ENCODE measurements at regions not wholly inside any gene's neighbourhood (a gene's known extent, or its start where the extent isn't known, plus 50 kb on each side); places are given as distances from the start of the nearest gene placed in this dataset.
"Not testable (repeated sequence)": the region's sequence is repeated elsewhere in the genome, so short reads cannot be mapped to it uniquely, and the experiment has no call there.

- TF ChIP-seq, protein P1, sequence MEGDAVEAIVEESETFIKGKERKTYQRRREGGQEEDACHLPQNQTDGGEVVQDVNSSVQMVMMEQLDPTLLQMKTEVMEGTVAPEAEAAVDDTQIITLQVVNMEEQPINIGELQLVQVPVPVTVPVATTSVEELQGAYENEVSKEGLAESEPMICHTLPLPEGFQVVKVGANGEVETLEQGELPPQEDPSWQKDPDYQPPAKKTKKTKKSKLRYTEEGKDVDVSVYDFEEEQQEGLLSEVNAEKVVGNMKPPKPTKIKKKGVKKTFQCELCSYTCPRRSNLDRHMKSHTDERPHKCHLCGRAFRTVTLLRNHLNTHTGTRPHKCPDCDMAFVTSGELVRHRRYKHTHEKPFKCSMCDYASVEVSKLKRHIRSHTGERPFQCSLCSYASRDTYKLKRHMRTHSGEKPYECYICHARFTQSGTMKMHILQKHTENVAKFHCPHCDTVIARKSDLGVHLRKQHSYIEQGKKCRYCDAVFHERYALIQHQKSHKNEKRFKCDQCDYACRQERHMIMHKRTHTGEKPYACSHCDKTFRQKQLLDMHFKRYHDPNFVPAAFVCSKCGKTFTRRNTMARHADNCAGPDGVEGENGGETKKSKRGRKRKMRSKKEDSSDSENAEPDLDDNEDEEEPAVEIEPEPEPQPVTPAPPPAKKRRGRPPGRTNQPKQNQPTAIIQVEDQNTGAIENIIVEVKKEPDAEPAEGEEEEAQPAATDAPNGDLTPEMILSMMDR (IDR thresholded peaks at IDR 0.05; ENCODE audit: low read length, missing control alignments), result no peak
- DNase-seq (ENCODE audit: low read depth), result no peak
Observed at GRCh38 chrX:22589845-22590244, 317.1 kb downstream of the CBLL2 start.

GRCh38 chrX:22594766-22595165 lies 322.1 kb downstream of the CBLL2 start:
- DNase-seq (ENCODE audit: low read depth), result no peak
- TF ChIP-seq, protein P1 (IDR thresholded peaks at IDR 0.05; ENCODE audit: low read length, missing control alignments), result no peak
- no peak overlapping the region for H3K4me3 ChIP-seq (replicated peaks; ENCODE audit: low read depth, low read length)

More at GRCh38 chrX:22589845-22590244, 317.1 kb downstream of the CBLL2 start:
- no peak overlapping the region for H3K4me3 ChIP-seq (replicated peaks; ENCODE audit: low read depth, low read length)

DNA sequence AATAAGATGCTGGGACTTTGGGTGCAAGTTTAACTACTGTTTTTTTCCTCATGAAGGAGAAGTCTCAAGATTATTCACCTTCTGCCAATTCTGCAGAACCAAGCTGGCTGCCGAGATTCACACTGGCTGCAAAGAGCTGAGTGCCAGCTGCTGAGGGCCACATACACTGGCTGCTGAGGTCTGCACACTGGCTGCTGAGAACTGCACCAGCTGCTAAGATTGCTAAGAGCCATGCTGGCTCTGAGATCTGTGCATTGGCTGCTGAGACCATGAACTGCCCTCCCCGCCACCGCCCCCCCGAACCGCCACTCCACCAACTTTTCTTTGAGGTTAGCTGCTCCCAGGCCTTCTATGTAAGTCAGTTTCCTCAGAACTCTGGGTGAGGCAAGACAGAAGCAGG lies 330.3 kb downstream of the CBLL2 start:
- H3K4me3 ChIP-seq (replicated peaks; ENCODE audit: low read depth, low read length), result no peak overlapping the region
- no peak for DNase-seq (ENCODE audit: low read depth)
- TF ChIP-seq, protein P1 (IDR thresholded peaks at IDR 0.05; ENCODE audit: low read length, missing control alignments), result no peak

DNA sequence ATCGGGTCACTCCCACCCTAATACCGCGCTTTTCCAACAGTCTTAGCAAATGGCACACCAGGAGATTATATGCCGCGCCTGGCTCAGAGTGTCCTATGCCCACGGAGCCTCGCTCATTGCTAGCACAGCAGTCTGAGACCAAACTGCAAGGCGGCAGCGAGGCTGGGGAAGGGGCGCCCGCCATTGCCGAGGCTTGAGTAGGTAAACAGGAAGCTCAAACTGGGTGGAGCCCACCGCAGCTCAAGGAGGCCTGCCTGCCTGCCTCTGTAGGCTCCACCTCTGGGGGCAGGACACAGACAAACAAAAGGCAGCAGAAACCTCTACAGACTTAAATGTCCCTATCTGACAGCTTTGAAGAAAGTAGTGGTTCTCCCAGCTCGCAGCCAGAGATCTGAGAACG lies 336.7 kb downstream of the CBLL2 start:
- DNase-seq (ENCODE audit: low read depth); H3K4me3 ChIP-seq (replicated peaks; ENCODE audit: low read depth, low read length): not testable (repeated sequence)

GRCh38 chrX:22616867-22617266 lies 344.2 kb downstream of the CBLL2 start:
- no peak overlapping the region for H3K4me3 ChIP-seq (replicated peaks; ENCODE audit: low read depth, low read length)
- DNase-seq (ENCODE audit: low read depth), result no peak
- TF ChIP-seq, protein P1 (IDR thresholded peaks at IDR 0.05; ENCODE audit: low read length, missing control alignments), result no peak

GRCh38 chrX:22627576-22627975 lies 354.9 kb downstream of the CBLL2 start:
- TF ChIP-seq, protein P1 (IDR thresholded peaks at IDR 0.05; ENCODE audit: low read length, missing control alignments), result no peak
- H3K4me3 ChIP-seq (replicated peaks; ENCODE audit: low read depth, low read length), result no peak overlapping the region
- no peak for DNase-seq (ENCODE audit: low read depth)

- H3K4me3 ChIP-seq (replicated peaks; ENCODE audit: low read depth, low read length), result no peak overlapping the region
- DNase-seq (ENCODE audit: low read depth), result no peak
- TF ChIP-seq, protein P1 (IDR thresholded peaks at IDR 0.05; ENCODE audit: low read length, missing control alignments), result no peak
Observed at GRCh38 chrX:22628275-22628674, 355.6 kb downstream of the CBLL2 start.

Measured in fibroblast of pulmonary artery (primary cell).